Prostate gland (tissue), 2 donors: ENCODE measurements at regions not wholly inside any gene's neighbourhood (a gene's known extent, or its start where the extent isn't known, plus 50 kb on each side); places are given as distances from the start of the nearest gene placed in this dataset.

Experiments
- DNase-seq: peaks from one replicate; pipeline ENCODE4 v3.0.0-alpha.2; 2019; ENCODE audit warnings: low spot score
- H3K27ac ChIP-seq, 2 donors: fragments of 200-600 bp; sonication (generic); 2 replicates each; pipeline ENCODE4 v1.5.1; 2017 to 2019
- H3K27me3 ChIP-seq: fragments of 200-600 bp; sonication (generic); replicated peaks from 2 replicates; pipeline ENCODE4 v1.5.1; 2019; ENCODE audit not compliant: insufficient read depth
- H3K36me3 ChIP-seq, 2 donors: fragments of 200-600 bp; sonication (generic); 1 replicate in 1 of 2; 2 replicates in 1 of 2; pipeline versions ENCODE4 v1.5.1 to v1.8.1; 2017 to 2019
- H3K4me1 ChIP-seq: fragments of 200-600 bp; sonication (generic); replicated peaks from 2 replicates; pipeline ENCODE4 v1.5.1; 2019
- H3K4me3 ChIP-seq, 2 donors: fragments of 200-600 bp; sonication (generic); 2 replicates each; pipeline ENCODE4 v1.5.1; 2017 to 2019
- H3K9me3 ChIP-seq: fragments of 200-600 bp; sonication (generic); 2 replicates; pipeline ENCODE4 v1.5.1; 2017
- POLR2A ChIP-seq: fragments of 450-650 bp; IDR thresholded peaks from one replicate; pipeline ENCODE4 v1.6.1; 2016; ENCODE audit warnings: antibody characterized with exemption, mild to moderate bottlenecking
- POLR2AphosphoS5 ChIP-seq: sonication (generic); formaldehyde crosslinking; IDR thresholded peaks from one replicate; pipeline ENCODE4 v1.6.1; 2017; ENCODE audit warnings: antibody characterized with exemption
- WGBS: methylation state at CpG from one replicate; pipeline ENCODE4 v1.1.5; 2018; 5-methylcytosine and 5-hydroxymethylcytosine counted together
- intact Hi-C: fragments of 100-400 bp; cut with DNase I; formaldehyde crosslinking; loops from one replicate; pipeline ENCODE4 v1.14.2; 2022
- TF ChIP-seq, protein P1 (sequence below), 4 experiments: fragments of 200-600 bp in 2 of 4; fragments of 450-650 bp in 2 of 4; sonication (generic) in 2 of 4; IDR thresholded peaks; 1 replicate in 3 of 4; 2 replicates in 1 of 4; pipeline ENCODE4 v1.5.1; 2016 to 2019; ENCODE audit warnings: antibody characterized with exemption in 4 of 4, mild to moderate bottlenecking in 2 of 4, moderate library complexity in 2 of 4

DNA sequence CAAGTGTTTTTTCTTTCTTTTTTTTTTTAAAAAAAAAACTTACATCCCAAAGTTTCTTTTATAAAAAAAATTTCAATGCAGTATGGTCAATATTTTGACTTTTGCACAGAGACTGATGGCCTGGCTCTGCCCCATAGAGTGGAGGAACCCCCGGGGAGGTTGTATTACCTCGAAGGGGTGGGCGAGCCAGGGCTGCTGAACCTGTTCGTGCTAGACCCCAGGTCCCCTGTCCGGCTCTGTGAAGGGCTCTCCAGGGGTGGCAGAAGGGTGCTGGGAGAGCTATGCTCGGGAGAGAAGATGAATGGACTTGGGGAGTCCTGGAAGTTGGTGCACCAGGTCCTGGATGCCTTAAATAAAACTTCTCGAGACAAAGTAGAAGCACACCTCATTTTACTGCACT, 446.4 kb upstream of the KLF6 start:
- intact Hi-C loops = no loop called here
- DNase-seq = no peak

DNA sequence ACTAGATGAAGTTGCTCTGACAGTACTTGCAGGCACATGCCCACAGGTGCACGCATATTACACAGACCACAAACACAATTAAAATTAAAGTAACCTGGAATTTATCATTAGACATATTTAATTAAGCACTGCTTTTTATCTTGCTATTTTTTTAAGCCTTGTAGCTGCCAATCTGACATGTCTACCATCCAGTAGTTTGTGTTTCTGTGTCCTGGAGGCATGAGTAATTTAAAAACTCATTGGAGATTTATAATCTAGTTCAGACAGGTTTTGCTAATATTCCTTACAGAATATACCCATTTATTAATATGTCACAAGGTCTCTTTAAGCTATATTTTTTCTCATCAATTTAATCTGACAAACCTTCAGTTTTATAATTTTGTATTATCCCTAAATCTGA, 445.0 kb upstream of the KLF6 start:
- intact Hi-C loops = no loop called here
- Histone ChIP-seq H3K27me3 (no peaks in the 10 kb centered on the region), H3K27ac (no peak overlapping the region), H3K4me1 (no peaks in the 10 kb centered on the region), H3K36me3 (no peaks in the 10 kb centered on the region), H3K9me3 (no peaks in the 10 kb centered on the region), H3K4me3 (no peak overlapping the region)
- 31% methylated on average over 1 of the region's 1 CpG for WGBS
- TF ChIP-seq POLR2A (no peak), POLR2AphosphoS5 (no peak)
- TF ChIP-seq, protein P1, sequence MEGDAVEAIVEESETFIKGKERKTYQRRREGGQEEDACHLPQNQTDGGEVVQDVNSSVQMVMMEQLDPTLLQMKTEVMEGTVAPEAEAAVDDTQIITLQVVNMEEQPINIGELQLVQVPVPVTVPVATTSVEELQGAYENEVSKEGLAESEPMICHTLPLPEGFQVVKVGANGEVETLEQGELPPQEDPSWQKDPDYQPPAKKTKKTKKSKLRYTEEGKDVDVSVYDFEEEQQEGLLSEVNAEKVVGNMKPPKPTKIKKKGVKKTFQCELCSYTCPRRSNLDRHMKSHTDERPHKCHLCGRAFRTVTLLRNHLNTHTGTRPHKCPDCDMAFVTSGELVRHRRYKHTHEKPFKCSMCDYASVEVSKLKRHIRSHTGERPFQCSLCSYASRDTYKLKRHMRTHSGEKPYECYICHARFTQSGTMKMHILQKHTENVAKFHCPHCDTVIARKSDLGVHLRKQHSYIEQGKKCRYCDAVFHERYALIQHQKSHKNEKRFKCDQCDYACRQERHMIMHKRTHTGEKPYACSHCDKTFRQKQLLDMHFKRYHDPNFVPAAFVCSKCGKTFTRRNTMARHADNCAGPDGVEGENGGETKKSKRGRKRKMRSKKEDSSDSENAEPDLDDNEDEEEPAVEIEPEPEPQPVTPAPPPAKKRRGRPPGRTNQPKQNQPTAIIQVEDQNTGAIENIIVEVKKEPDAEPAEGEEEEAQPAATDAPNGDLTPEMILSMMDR (IDR thresholded peaks at IDR 0.05) = no peak
- no peak for DNase-seq

More for the DNA sequence above, 446.4 kb upstream of the KLF6 start:
- H3K36me3 ChIP-seq = no peaks in the 10 kb centered on the region
- H3K9me3 ChIP-seq = no peaks in the 10 kb centered on the region
- WGBS = 93% methylated on average over 7 of the region's 7 CpGs
- TF ChIP-seq POLR2A (no peak), POLR2AphosphoS5 (no peak)
- TF ChIP-seq, protein P1 (IDR thresholded peaks at IDR 0.05) = no peak
- no peaks in the 10 kb centered on the region for H3K27me3 ChIP-seq
- H3K4me3 ChIP-seq = no peak overlapping the region
- H3K4me1 ChIP-seq = no peaks in the 10 kb centered on the region
- no peak overlapping the region for H3K27ac ChIP-seq

GRCh38 chr10:4229106-4229505, 444.1 kb upstream of the KLF6 start:
- TF ChIP-seq POLR2AphosphoS5 (no peak), POLR2A (no peak)
- TF ChIP-seq, protein P1 (IDR thresholded peaks at IDR 0.05) = no peak
- intact Hi-C loops = no loop called here
- DNase-seq = no peak
- no peak overlapping the region for H3K27ac ChIP-seq
- H3K36me3 ChIP-seq = no peaks in the 10 kb centered on the region
- no peak overlapping the region for H3K4me3 ChIP-seq
- 69% methylated on average over 5 of the region's 5 CpGs for WGBS
- no peaks in the 10 kb centered on the region for H3K4me1 ChIP-seq
- H3K9me3 ChIP-seq = no peaks in the 10 kb centered on the region
- H3K27me3 ChIP-seq = no peaks in the 10 kb centered on the region

DNA sequence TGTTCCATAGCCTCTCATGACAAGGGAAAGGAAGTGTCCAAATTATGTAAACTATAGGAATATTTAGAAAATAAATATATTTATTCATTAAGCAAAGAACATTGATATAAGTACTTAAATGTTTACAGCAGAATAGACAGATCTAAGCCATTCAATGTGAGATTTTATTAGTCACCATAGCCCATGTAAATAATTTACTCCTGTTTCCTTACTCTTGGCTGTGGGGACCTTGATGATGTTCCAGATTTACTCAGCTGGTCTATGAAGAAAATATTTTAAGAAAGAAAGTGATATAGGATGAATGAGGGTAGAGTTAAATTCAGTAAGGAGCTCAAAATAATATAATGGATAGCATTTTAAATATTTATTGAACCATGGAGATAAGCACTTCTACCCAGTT, 442.6 kb upstream of the KLF6 start:
- Histone ChIP-seq H3K4me3 (no peak overlapping the region), H3K4me1 (no peaks in the 10 kb centered on the region), H3K9me3 (no peaks in the 10 kb centered on the region), H3K36me3 (no peaks in the 10 kb centered on the region), H3K27me3 (no peaks in the 10 kb centered on the region), H3K27ac (no peak overlapping the region)
- intact Hi-C loops = no loop called here
- no peak for DNase-seq
- TF ChIP-seq POLR2AphosphoS5 (no peak), POLR2A (no peak)
- TF ChIP-seq, protein P1 (IDR thresholded peaks at IDR 0.05) = no peak

DNA sequence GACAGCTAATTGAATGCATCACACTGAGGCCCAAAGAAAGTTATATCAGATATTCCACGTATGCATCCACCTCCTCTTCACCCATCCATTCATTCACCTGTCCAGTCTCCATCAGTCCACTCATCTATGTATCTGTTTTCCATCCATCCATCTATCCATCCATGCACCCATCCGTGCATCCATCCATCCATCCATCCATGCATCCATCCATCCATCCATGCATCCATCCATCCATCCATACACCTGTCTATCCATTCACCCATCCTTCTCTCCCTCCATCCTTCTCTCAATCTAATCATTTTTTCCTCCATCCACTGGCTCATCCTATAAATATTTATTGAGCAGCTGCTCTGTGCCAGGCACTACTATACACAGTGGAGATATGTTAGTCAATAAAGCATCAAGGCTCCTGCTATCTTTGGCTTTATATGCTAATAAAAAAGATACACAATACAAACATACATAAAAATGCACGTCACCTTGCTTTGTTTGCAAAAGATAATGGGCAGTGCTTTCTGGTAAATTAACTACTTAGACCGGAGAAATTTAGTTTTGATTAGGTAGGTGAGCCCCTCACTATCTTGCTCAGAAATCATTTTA, 442.0 kb upstream of the KLF6 start:
- TF ChIP-seq, protein P1 (IDR thresholded peaks at IDR 0.05) = no peak
- TF ChIP-seq POLR2AphosphoS5 = peak; percentile 17
- no peak for TF ChIP-seq POLR2A
- Histone ChIP-seq H3K36me3 (no peaks in the 10 kb centered on the region), H3K27ac (no peak overlapping the region), H3K9me3 (no peaks in the 10 kb centered on the region), H3K27me3 (no peaks in the 10 kb centered on the region), H3K4me3 (no peak overlapping the region), H3K4me1 (no peaks in the 10 kb centered on the region)
- no peak for DNase-seq
- intact Hi-C loops = no loop called here
- WGBS = 68% methylated on average over 4 of the region's 4 CpGs
